ENCODE measurements at regions not wholly inside any gene's neighbourhood (a gene's known extent, or its start where the extent isn't known, plus 50 kb on each side); places are given as distances from the start of the nearest gene placed in this dataset.

DNA sequence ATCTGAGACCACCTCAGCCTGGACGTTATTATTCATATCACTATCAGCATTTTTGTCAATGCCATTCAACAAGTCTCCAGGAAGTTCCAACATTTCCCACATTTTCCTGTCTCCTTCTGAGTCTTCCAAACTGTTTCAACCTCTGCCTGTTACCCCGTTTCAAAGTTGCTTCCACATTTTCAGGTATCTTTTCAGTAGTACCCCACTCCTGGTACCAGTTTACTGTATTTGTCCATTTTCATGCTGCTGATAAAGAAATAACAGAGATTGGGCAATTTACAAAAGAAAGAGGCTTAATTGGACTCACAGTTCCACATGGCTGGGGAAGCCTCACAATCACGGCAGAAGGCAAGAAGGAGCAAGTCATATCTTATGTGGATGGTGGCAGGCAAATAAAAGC, 565.5 kb downstream of the FRK start (continued):
- TF ChIP-seq, protein P1, sequence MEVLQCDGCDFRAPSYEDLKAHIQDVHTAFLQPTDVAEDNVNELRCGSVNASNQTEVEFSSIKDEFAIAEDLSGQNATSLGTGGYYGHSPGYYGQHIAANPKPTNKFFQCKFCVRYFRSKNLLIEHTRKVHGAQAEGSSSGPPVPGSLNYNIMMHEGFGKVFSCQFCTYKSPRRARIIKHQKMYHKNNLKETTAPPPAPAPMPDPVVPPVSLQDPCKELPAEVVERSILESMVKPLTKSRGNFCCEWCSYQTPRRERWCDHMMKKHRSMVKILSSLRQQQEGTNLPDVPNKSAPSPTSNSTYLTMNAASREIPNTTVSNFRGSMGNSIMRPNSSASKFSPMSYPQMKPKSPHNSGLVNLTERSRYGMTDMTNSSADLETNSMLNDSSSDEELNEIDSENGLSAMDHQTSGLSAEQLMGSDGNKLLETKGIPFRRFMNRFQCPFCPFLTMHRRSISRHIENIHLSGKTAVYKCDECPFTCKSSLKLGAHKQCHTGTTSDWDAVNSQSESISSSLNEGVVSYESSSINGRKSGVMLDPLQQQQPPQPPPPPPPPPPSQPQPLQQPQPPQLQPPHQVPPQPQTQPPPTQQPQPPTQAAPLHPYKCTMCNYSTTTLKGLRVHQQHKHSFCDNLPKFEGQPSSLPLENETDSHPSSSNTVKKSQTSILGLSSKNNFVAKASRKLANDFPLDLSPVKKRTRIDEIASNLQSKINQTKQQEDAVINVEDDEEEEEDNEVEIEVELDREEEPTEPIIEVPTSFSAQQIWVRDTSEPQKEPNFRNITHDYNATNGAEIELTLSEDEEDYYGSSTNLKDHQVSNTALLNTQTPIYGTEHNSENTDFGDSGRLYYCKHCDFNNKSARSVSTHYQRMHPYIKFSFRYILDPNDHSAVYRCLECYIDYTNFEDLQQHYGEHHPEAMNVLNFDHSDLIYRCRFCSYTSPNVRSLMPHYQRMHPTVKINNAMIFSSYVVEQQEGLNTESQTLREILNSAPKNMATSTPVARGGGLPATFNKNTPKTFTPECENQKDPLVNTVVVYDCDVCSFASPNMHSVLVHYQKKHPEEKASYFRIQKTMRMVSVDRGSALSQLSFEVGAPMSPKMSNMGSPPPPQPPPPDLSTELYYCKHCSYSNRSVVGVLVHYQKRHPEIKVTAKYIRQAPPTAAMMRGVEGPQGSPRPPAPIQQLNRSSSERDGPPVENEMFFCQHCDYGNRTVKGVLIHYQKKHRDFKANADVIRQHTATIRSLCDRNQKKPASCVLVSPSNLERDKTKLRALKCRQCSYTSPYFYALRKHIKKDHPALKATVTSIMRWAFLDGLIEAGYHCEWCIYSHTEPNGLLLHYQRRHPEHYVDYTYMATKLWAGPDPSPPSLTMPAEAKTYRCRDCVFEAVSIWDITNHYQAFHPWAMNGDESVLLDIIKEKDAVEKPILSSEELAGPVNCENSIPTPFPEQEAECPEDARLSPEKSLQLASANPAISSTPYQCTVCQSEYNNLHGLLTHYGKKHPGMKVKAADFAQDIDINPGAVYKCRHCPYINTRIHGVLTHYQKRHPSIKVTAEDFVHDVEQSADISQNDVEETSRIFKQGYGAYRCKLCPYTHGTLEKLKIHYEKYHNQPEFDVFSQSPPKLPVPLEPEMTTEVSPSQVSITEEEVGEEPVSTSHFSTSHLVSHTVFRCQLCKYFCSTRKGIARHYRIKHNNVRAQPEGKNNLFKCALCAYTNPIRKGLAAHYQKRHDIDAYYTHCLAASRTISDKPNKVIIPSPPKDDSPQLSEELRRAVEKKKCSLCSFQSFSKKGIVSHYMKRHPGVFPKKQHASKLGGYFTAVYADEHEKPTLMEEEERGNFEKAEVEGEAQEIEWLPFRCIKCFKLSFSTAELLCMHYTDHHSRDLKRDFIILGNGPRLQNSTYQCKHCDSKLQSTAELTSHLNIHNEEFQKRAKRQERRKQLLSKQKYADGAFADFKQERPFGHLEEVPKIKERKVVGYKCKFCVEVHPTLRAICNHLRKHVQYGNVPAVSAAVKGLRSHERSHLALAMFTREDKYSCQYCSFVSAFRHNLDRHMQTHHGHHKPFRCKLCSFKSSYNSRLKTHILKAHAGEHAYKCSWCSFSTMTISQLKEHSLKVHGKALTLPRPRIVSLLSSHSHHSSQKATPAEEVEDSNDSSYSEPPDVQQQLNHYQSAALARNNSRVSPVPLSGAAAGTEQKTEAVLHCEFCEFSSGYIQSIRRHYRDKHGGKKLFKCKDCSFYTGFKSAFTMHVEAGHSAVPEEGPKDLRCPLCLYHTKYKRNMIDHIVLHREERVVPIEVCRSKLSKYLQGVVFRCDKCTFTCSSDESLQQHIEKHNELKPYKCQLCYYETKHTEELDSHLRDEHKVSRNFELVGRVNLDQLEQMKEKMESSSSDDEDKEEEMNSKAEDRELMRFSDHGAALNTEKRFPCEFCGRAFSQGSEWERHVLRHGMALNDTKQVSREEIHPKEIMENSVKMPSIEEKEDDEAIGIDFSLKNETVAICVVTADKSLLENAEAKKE (CRISPR knock-in tag; IDR thresholded peaks at IDR 0.05) = no peak
- TF ChIP-seq ZNF331 (CRISPR knock-in tag; IDR thresholded peaks at IDR 0.05; ENCODE audit: low read depth) = no peak
- no peak for TF ChIP-seq JUNB (IDR thresholded peaks at IDR 0.05; ENCODE audit: unreplicated experiment)
- no peak for TF ChIP-seq NANOG (IDR thresholded peaks at IDR 0.05; ENCODE audit: borderline replicate concordance)

- H3K4me2 ChIP-seq = no peak overlapping the region
- H3K4me3 ChIP-seq = no peak overlapping the region
- no peak for ATAC-seq
- H3K9me2 ChIP-seq (ENCODE audit: insufficient read depth) = peaks cover 26% of the 10 kb centered on the region
- peaks cover 7% of the 10 kb centered on the region for H3K36me3 Mint-ChIP-seq (ENCODE audit: low read depth)
- no peaks in the 10 kb centered on the region for H3F3A ChIP-seq (replicated peaks; ENCODE audit: low read depth)
- H3K27me3 ChIP-seq (ENCODE audit: insufficient read depth) = no peaks in the 10 kb centered on the region
- no peak for DNase-seq (ENCODE audit: low spot score)
- H2AFZ ChIP-seq = no peak overlapping the region
- no peak overlapping the region for H3K4me3 Mint-ChIP-seq
- H3K27me3 Mint-ChIP-seq (ENCODE audit: insufficient read depth, low read depth, poor library complexity) = no peaks in the 10 kb centered on the region
- H3K9me3 Mint-ChIP-seq = peaks cover 5% of the 10 kb centered on the region
- H3K4me1 Mint-ChIP-seq = no peaks in the 10 kb centered on the region
- H4K20me1 ChIP-seq (replicated peaks; ENCODE audit: insufficient read depth) = no peaks in the 10 kb centered on the region
- no peak overlapping the region for H3K27ac Mint-ChIP-seq
- H3K27ac ChIP-seq (ENCODE audit: low read depth) = no peak overlapping the region
- peaks cover 5% of the 10 kb centered on the region; the same call in 1 of the 2 replicates for H3K36me3 ChIP-seq (ENCODE audit: insufficient read depth)
- H3K4me1 ChIP-seq (ENCODE audit: insufficient read depth) = no peaks in the 10 kb centered on the region
- no peaks in the 10 kb centered on the region for H3K79me2 ChIP-seq (replicated peaks; ENCODE audit: insufficient read depth)
- TF ChIP-seq, protein P1 (CRISPR knock-in tag; IDR thresholded peaks at IDR 0.05) = no peak
- TF ChIP-seq ZNF331 (CRISPR knock-in tag; IDR thresholded peaks at IDR 0.05; ENCODE audit: low read depth) (no peak), REST (IDR thresholded peaks at IDR 0.05; ENCODE audit: unreplicated experiment) (no peak)
Measured at GRCh38 chr6:115487331-115487730, 573.4 kb downstream of the FRK start.

Measured in GM23338 (cell line).